Uterus (tissue), 2 donors: ENCODE measurements at regions not wholly inside any gene's neighbourhood (a gene's known extent, or its start where the extent isn't known, plus 50 kb on each side); places are given as distances from the start of the nearest gene placed in this dataset.

Experiments used
- CTCF ChIP-seq, 4 experiments: fragments of 200-600 bp in 2 of 4; fragments of 450-650 bp in 2 of 4; sonication (generic) in 2 of 4; IDR thresholded peaks; one replicate each; pipeline ENCODE4 v1.5.1; 2016 to 2019; ENCODE audit warnings: antibody characterized with exemption in 4 of 4, mild to moderate bottlenecking in 2 of 4, moderate library complexity in 1 of 4
- POLR2A ChIP-seq, 2 donors: fragments of 450-650 bp; IDR thresholded peaks; one replicate each; pipeline ENCODE4 v1.6.1; 2016; ENCODE audit warnings: antibody characterized with exemption in 2 of 2, mild to moderate bottlenecking in 1 of 2, moderate library complexity in 1 of 2

GRCh38 chr3:165406425-165406824 is 210.2 kb upstream of the SLITRK3 start:
- no peak for TF ChIP-seq CTCF (IDR thresholded peaks at IDR 0.05)
- no peak for TF ChIP-seq POLR2A (IDR thresholded peaks at IDR 0.05)
